ENCODE measurements at regions not wholly inside any gene's neighbourhood (a gene's known extent, or its start where the extent isn't known, plus 50 kb on each side); places are given as distances from the start of the nearest gene placed in this dataset.

DNA sequence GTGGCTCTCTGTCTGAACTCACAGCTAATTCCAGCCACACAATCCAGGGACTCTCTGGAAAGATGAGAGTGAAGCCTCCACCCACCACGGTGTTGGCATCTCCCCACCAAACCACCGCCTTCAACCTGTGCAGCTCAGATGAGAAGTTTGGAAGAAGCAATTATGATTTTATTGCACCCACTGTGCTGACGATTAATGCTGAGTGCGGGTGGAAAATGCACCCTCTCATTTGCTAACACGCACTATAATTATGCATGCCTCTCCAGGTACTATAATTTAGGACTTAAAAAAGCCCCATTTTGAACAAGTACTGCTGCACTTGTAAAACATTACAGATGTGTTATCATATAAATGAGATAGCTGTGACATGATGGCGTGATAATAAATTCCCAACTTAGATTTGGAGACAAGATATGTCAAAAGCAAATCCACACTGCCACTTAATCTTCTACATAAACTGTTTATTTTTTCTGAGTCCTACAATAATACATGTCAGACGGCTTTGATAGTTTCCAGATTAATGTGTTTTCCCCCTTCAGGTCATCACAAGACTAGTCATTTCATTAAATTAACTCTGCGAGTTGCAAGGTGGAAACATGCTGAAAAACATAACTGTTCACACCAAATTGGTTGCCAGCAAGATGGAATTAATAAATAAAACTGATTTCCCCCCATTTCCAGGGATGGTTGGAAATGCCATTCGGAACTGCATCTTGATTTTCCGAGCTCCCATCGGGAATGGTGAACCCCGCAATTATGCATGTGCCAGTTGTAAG lies 466.5 kb upstream of the MAF start:
- no peak for DNase-seq

GRCh38 chr16:80065541-80065940 lies 465.0 kb upstream of the MAF start:
- DNase-seq = no peak

GRCh38 chr16:80063713-80064069 lies 463.2 kb upstream of the MAF start:
- no peak for DNase-seq

GRCh38 chr16:80063031-80063712 lies 462.6 kb upstream of the MAF start:
- DNase-seq = no peak

GRCh38 chr16:80062361-80063030 lies 462.0 kb upstream of the MAF start:
- DNase-seq = no peak

- DNase-seq = no peak
Observed at GRCh38 chr16:80060470-80060869, 459.9 kb upstream of the MAF start.

- DNase-seq = no peak
Observed at GRCh38 chr16:80059836-80060235, 459.3 kb upstream of the MAF start.

- DNase-seq = no peak
Observed at GRCh38 chr16:80058214-80058613, 457.7 kb upstream of the MAF start.

DNA sequence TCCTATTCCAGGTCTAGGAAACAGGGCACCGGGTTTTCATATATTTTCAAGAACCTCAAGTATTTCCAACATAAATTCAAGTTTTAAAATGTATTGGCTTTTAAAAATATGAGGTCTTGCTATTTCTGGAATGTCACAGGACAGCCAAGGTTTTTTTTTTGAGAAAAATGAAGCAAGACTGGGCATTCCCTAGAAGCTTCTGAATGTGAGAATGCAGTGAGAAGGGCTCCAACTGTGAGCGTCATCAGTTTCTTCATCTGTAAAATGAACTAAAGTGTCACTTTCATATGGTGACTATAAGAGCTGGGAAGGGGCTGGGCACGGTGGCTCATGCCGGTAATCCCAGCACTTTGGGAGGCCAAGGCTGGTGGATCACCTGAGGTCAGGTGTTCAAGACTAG lies 455.8 kb upstream of the MAF start:
- DNase-seq = no peak

DNA sequence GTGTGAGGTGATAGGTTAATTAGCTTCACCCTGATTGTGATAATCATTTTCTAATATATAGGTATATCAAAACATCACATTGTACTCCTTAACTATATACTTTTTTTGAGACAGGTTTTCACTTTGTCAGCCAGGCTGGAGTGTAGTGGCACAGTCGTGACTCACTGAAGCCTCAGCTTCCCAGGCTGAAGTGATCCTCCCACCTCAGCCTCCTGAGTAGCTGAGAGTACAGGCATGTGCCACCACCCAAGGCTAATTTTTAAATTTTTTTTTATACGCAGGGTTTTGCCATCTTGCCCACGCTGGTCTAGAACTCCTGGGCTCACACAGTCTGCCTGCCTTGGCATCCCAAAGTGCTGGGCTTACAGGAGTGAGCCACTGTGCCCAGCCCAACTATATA lies 455.3 kb upstream of the MAF start:
- DNase-seq = no peak

DNA sequence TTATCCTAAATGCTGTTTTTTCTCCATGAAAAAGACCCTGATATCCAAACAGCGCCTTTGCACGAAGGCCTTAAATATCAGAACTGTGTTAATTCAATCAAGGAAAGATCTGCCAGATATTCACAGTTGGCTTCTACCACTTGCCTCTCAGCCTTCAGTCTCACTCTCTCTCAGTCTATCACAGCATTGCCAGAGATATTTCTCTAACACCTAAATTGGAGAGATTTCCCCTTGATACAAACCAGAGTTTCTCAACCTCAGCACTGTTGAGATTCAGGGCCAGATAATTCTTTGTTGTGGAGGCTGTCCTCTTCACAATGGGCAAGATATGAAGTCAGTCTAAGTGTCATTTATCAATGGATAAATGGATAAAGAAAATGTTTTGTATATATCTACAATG lies 454.1 kb upstream of the MAF start:
- no peak for DNase-seq

GRCh38 chr16:80051040-80051439 lies 450.5 kb upstream of the MAF start:
- DNase-seq = no peak

DNA sequence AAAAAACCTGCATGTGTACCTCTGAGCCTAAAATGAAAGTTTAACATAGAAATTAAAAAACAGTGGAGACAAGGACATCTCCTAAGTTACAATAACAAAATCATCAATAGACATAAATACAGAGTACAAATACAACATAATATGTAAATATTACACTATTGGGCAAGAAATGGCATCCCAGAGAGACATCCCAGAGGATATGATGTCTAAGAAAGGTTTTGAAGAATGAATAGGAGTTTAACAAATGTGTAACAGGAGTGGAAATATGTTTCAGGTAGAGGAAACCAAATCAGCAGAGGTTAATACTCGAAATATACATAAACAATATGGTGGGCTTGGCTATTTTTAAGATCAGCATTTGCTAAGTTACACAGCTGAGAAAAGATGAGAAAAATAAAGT lies 447.7 kb upstream of the MAF start:
- DNase-seq = no peak

- DNase-seq = no peak
Observed at GRCh38 chr16:80047842-80048241, 447.3 kb upstream of the MAF start.

- DNase-seq = no peak
Observed at GRCh38 chr16:80046848-80047247, 446.3 kb upstream of the MAF start.

GRCh38 chr16:80046261-80046660 lies 445.7 kb upstream of the MAF start:
- DNase-seq = no peak

- DNase-seq = no peak
Observed at GRCh38 chr16:80045861-80046260, 445.3 kb upstream of the MAF start.

DNA sequence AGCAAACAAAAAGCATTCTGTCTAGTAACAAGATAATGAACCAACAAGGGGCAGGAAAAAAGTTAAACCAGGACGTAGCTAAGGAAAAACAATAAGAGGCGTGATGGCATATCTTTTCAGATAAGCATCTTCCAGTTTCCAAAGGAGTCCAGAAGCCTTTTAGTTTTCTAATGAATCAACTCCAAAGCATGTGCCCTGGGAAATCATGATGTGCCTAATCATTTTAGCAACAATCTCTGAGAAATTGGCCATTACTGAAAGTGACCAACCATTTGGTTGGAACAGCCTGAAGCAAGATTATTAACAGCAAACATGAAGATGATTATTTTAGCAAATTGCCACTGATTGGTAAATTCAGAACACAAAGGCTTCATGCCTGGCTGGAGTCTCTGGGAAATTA lies 440.9 kb upstream of the MAF start:
- no peak for DNase-seq

DNA sequence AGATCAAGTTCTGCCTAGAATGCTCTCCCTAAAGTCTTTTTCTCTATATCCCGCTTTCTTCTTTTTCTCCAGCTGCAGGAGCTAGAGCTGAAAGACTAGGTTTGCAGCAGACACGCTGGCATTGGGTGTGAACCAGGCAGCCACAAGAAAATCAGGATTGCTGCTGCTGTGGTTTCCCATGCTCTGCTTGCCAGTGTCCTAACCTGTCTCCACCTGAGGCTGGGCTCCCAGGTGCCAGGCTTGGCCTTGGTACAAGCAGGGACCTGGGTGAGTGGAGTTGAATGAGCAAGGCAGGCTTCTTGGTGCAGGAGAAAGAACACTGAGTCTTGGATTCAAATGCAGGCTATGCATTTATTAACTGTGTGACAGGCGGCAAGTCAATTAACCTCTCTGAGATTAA lies 440.3 kb upstream of the MAF start:
- DNase-seq = no peak

- no peak for DNase-seq
Observed at GRCh38 chr16:80040413-80040812, 439.9 kb upstream of the MAF start.

- DNase-seq = no peak
Observed at GRCh38 chr16:80039777-80040176, 439.2 kb upstream of the MAF start.

- DNase-seq = no peak
Observed at GRCh38 chr16:80038566-80038965, 438.0 kb upstream of the MAF start.

DNA sequence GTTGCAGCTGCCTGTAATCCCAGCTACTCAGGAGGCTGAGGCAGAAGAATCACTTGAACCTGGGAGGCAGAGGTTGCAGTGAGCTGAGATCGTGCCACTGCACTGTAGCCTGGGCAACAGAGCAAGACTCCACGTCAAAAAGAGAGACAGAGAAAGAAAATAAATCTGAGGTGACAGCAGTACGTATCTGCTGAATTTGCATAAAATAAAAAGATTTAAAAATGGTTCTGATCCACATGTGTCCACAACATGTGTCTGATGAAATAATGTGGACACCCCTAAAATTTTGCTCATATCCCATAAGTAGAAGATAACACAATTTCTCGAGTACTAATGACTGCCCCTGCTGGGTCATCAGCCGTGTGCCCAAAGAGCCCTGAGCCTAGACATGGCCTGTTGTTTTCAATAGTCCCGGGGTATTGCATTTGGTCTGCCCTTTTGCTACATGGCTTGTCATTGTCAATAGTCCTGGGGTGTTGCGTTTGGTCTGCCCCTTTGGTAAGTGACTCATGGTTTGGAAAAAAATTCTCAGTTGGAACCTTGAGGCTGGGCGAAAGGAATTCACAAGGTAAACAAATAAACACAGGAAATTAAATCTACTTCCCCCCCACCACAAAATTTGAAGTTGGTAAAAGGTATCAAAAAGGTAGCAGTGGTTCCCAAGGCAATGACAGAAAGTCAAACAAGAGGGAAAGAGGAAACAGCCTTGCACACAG lies 434.6 kb upstream of the MAF start:
- no peak for DNase-seq

DNA sequence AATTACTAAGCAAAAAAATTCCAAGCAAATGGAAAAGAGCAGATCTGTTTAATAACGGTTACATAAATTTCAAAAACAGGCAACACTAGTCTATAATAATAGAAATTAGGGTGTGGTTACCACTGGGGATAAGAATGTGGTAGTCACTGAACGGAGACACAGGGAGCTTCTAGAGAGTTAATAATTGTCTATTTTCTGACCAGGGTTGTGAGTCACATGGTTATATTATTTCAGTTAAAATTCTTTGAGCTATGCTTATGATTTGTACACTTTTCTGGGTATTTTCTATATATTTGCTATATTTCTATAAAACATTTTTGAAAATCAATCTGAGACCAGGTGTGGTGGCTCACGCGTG lies 433.9 kb upstream of the MAF start:
- no peak for DNase-seq

All from midbrain (tissue), 1 donor.